SK-N-MC (cell line): ENCODE measurements at regions not wholly inside any gene's neighbourhood (a gene's known extent, or its start where the extent isn't known, plus 50 kb on each side); places are given as distances from the start of the nearest gene placed in this dataset.
"Not testable (repeated sequence)": the region's sequence is repeated elsewhere in the genome, so short reads cannot be mapped to it uniquely, and the experiment has no call there.

ENCODE experiments used
- DNase-seq: peaks from one replicate; pipeline ENCODE4 v3.0.0-alpha.2; 2011; ENCODE audit warnings: low read depth, low spot score
- H3K27ac ChIP-seq: fragments of 200-600 bp; sonication (generic); 2 replicates; pipeline ENCODE4 v1.5.1; 2016; ENCODE audit warnings: mixed run types
- H3K36me3 ChIP-seq: fragments of 200-600 bp; sonication (generic); 2 replicates; pipeline ENCODE4 v1.6.1; 2017; ENCODE audit warnings: antibody characterized with exemption, low read length, mixed read lengths; ENCODE audit not compliant: insufficient read depth
- H3K4me3 ChIP-seq: fragments of 200-600 bp; sonication (generic); 2 replicates; pipeline ENCODE4 v1.5.1; 2016
- H3K9ac ChIP-seq: fragments of 200-600 bp; sonication (generic); 2 replicates; pipeline ENCODE4 v1.8.0; 2017; ENCODE audit warnings: mixed run types, mixed read lengths; ENCODE audit not compliant: insufficient read length
- H3K9me3 ChIP-seq: fragments of 200-600 bp; sonication (generic); 2 replicates; pipeline ENCODE4 v1.6.1; 2017; ENCODE audit warnings: low read depth, mild to moderate bottlenecking, antibody characterized with exemption, low read length, moderate library complexity, mixed read lengths
- EZH2 ChIP-seq: fragments of 200-600 bp; sonication (generic); IDR thresholded peaks from one replicate; pipeline ENCODE4 v1.6.1; 2017; ENCODE audit warnings: antibody characterized with exemption
- FOXP2 ChIP-seq: optimal IDR thresholded peaks from 2 replicates; pipeline ENCODE3; 2011; ENCODE audit warnings: mild to moderate bottlenecking, moderate library complexity; ENCODE audit not compliant: insufficient read depth; ENCODE audit errors: extremely low read length, control extremely low read depth
- POLR2AphosphoS5 ChIP-seq: IDR thresholded peaks from 2 replicates; pipeline ENCODE4 v1.6.1; 2012; ENCODE audit warnings: mild to moderate bottlenecking, low read depth, low read length, borderline replicate concordance

DNA sequence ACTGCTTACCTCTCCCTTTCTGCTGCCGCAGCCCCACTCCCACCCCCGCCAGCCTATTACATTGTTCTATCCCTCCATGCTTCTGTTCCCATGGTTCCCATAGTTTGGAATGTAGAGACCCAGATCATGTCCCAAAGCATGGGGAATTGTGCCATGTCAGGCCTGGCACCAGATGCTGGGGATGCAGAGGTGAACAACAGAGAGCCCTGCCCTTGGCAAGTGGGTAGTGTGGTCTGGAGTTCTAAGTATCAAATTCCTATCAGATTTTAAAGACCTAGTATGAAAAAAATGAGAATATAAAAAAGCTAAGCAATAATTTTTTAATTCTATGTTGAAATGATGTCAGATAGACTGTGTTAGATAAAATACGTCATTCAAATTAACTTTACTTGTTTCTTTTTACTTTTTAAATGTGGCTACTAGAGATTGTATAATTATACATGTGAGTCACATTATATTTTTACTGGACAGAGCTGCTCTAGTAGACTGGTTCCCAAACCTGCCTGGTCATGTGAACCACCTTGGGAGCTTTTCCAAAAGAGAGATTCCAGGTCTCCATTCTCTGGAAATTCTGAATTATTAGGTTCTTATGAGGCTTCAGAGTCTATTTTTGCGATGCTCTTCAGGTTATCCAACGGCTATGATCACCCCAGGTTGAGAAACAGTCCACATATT, 113.0 kb upstream of the DAB1 start:
- no peaks in the 10 kb centered on the region for H3K36me3 ChIP-seq
- no peak for DNase-seq
- no peaks in the 10 kb centered on the region for H3K9me3 ChIP-seq
- H3K9ac ChIP-seq, result no peak overlapping the region
- no peak overlapping the region for H3K27ac ChIP-seq
- TF ChIP-seq EZH2, result no peak
- TF ChIP-seq FOXP2, result no peak
- TF ChIP-seq POLR2AphosphoS5, result no peak
- H3K4me3 ChIP-seq, result no peak overlapping the region; the same call in 1 of the 2 replicates

DNA sequence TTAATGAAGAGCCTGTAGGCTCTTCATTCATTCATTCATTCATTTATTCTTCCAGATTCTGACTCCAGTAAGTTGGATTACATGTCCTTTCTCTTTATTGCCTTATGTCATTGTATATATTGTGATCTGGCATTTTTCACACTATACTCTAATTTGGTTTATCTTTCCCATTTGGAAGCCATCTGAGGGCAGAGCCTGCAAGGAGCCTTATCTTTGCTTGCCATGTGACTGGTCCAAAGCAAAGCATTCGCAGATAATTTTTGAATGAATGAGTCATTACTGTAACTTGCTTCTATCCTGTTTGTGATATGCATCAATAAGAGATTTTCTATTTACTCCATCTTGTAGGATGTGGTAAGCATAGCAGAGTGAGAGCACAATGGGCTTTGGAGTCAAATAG, 108.4 kb upstream of the DAB1 start:
- DNase-seq, result no peak
- TF ChIP-seq FOXP2 (no peak), EZH2 (no peak)
- no peak overlapping the region for H3K9ac ChIP-seq
- no peaks in the 10 kb centered on the region for H3K36me3 ChIP-seq
- H3K27ac ChIP-seq, result no peak overlapping the region
- H3K9me3 ChIP-seq, result peaks cover 2% of the 10 kb centered on the region; the same call in 1 of the 2 replicates
- no peak overlapping the region for H3K4me3 ChIP-seq

DNA sequence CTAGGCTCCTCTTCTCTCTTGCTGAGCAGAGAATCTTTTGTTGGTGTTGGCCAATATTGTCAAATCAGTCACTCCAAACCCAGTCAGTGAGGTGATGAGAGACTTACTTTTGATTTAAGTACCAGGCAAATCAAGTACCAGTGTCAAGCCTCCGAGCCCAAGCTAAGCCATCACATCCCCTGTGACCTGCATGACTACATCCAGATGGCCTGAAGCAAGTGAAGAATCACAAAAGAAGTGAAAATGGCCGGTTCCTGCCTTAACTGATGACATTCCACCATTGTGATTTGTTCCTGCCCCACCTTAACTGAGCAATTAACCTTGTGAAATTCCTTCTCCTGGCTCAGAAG, 107.0 kb upstream of the DAB1 start:
- not testable (repeated sequence) for H3K9me3 ChIP-seq, H3K9ac ChIP-seq, H3K27ac ChIP-seq, DNase-seq, H3K36me3 ChIP-seq, H3K4me3 ChIP-seq

DNA sequence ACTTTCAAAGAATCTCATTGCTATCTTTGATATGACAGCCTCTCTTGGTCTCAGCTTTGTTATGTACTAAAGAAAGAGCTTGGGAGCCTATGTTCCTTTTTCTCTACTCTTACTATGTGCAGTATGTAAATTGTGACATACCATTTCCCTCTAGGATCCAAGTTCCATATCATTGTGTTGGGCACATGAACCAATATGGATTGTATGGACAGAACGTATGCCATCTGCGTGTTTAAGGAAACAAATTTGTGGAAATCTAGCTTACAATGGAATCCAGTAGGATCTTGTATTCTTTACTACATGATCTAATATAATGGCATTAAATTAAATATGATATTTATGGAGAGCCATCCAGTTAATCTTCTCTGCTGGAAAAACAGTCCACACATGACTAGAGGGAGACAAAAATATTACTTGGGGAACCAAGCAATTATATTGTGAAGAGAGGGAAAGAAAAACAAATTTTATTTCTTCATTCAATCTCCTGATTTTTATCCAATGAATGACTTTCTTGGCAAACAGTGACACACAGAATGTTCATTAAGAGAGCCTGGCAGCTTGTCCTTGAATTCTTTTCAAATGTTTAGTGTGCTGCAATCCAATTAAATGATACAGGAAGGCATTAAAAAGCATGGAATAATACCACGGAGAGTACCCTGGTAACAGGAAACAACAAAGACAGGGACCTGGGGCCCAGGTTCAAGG, 106.5 kb upstream of the DAB1 start:
- Histone ChIP-seq H3K4me3 (no peak overlapping the region), H3K9ac (no peak overlapping the region), H3K27ac (no peak overlapping the region), H3K36me3 (no peaks in the 10 kb centered on the region), H3K9me3 (peaks cover 2% of the 10 kb centered on the region; the same call in 1 of the 2 replicates)
- no peak for DNase-seq
- TF ChIP-seq EZH2 (no peak), POLR2AphosphoS5 (no peak), FOXP2 (no peak)

DNA sequence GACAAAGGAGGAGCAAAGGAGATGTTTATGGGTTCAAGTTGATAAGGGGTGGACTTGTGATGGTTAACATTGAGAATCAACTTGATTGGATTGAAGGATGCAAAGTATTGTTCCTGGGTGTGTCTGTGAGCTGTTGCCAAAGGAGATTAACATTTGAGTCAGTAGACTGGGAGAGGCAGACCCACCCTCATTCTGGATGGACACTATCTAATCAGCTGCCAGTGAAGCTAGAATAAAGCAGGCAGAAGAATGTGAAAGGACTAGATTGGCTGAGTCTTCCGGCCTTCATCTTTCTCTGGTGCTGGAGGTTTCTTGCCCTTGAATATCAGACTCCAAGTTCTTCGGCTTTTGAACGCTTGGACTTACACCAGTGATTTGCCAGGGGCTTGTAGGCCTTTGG, 98.7 kb upstream of the DAB1 start:
- Histone ChIP-seq H3K9ac (no peak overlapping the region), H3K36me3 (no peaks in the 10 kb centered on the region), H3K27ac (no peak overlapping the region), H3K4me3 (no peak overlapping the region), H3K9me3 (no peaks in the 10 kb centered on the region)
- TF ChIP-seq POLR2AphosphoS5 (no peak), EZH2 (no peak), FOXP2 (no peak)
- DNase-seq, result no peak

DNA sequence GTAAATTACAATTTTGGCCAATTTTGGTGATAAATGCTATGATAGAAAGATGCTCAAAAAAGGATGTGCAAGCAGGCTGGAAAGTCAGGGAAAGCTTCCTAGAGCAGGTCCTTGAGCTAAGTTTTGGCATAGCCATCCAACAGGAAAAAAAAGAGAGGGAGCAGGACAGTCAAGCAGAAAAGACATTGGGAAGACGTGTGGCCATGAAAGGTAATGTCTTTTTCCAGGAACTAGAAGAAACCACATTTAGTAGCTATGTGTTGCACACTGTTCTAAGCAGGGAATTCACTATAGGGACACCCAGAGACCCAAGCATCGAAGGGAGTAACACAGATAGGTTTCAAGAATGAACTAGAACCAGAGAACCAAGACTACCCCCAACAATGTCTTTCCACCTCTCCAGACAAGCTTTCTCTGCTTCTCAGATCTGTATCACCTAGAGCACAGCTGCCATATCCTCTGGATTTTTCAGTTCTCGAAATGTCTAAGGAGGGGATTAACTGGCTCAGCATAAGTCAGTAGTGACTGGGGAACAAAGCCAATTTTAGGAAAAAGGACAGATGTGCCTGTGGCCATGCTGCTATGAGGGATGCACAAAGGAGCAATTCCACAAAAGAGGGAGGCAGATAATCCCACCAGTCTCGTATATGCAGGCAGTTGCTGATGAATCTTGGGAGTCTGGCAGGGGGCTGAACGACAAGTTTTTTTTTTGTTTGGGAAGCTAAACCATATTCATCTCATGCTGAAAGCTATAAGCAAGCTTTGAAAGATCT, 97.1 kb upstream of the DAB1 start:
- H3K27ac ChIP-seq, result no peak overlapping the region
- no peak overlapping the region for H3K9ac ChIP-seq
- H3K36me3 ChIP-seq, result no peaks in the 10 kb centered on the region
- TF ChIP-seq EZH2 (no peak), POLR2AphosphoS5 (no peak), FOXP2 (no peak)
- DNase-seq, result no peak
- H3K4me3 ChIP-seq, result no peak overlapping the region
- no peaks in the 10 kb centered on the region for H3K9me3 ChIP-seq

DNA sequence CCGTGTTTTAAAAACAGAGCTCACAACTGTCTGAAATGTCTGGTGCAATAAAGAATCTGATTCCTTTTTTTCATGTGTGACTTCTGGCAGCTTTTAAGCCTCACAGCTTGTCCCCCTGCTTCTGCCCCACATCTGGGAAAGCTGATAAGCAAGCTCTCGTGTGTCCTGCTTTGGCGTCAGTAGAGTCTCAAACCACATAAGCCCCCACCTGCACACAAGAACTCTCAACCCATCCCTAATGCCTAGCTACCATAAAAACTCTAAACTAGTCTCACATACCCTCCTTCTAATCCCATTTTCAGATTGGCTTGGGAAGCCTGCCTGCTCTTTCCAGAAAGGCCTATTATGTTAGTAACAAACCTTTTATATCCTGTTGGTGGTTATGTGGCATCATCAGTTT, 94.6 kb upstream of the DAB1 start:
- TF ChIP-seq POLR2AphosphoS5, result no peak
- TF ChIP-seq EZH2, result no peak
- no peak for TF ChIP-seq FOXP2
- DNase-seq, result no peak

DNA sequence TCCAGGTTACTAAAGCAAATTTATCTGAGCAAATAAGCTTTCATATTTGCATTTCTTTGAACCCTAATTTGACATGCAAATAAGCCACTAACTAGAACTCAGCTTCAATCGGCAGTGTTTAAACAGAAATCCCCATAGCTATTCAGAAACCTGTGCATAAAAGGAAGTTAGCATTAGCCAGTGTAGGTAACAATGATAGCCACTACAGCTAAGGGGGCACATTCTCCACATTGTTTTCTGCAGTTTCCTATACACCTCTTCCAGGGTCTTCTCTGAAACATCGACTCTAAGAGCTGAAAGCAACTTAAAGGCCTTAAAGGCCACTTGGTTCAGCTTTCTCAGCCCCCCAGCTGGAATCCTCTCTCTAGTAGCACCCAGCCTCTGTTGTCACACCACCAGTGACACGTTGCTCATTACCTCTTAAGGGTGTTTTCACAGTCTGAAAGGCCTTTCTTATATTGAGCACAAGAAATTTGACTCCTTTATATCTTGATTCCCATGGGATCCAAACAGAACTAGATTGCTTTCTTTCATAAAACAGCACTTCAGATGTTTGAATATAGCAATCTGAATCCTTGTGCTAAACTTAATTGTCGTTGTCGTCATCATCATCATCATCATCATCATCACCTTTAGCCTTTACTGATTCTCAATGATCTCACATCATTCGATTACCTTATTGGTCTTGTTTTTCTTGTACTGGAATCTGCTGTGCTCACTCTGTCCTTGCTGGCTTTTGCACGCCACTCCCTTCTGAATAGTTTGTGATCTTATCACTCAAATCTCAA, 93.9 kb upstream of the DAB1 start:
- DNase-seq, result no peak
- TF ChIP-seq POLR2AphosphoS5 (no peak), EZH2 (no peak), FOXP2 (no peak)
- H3K36me3 ChIP-seq, result no peaks in the 10 kb centered on the region
- H3K4me3 ChIP-seq, result no peak overlapping the region
- no peaks in the 10 kb centered on the region for H3K9me3 ChIP-seq
- H3K27ac ChIP-seq, result no peak overlapping the region
- H3K9ac ChIP-seq, result no peak overlapping the region

More for the DNA sequence above, 94.6 kb upstream of the DAB1 start:
- no peak overlapping the region for H3K9ac ChIP-seq
- H3K4me3 ChIP-seq, result no peak overlapping the region
- H3K9me3 ChIP-seq, result no peaks in the 10 kb centered on the region
- no peaks in the 10 kb centered on the region for H3K36me3 ChIP-seq
- no peak overlapping the region for H3K27ac ChIP-seq
